GM23338 (cell line): ENCODE measurements at regions not wholly inside any gene's neighbourhood (a gene's known extent, or its start where the extent isn't known, plus 50 kb on each side); places are given as distances from the start of the nearest gene placed in this dataset.

Source experiments
- ATAC-seq: fragments of 200-7000 bp; cut with Tn5 transposase; 3 replicates; pipeline ENCODE4 v1.9.1; 2020
- DNase-seq: peaks from one replicate; pipeline ENCODE4 v3.0.0-alpha.2; 2015; ENCODE audit warnings: low spot score
- H2AFZ ChIP-seq: fragments of 200-600 bp; sonication (generic); 2 replicates; pipeline ENCODE4 v1.8.0; 2016; ENCODE audit warnings: antibody characterized with exemption, mild to moderate bottlenecking, moderate library complexity
- H3F3A ChIP-seq: fragments of 200-600 bp; sonication (generic); replicated peaks from 2 replicates; pipeline ENCODE4 v1.8.0; 2017; ENCODE audit warnings: antibody characterized with exemption, mixed run types, low read depth
- H3K27ac ChIP-seq: fragments of 200-600 bp; sonication (generic); 2 replicates; pipeline ENCODE4 v1.6.1; 2016; ENCODE audit warnings: low read depth
- H3K27me3 ChIP-seq: fragments of 200-600 bp; sonication (generic); 2 replicates; pipeline ENCODE4 v1.8.0; 2016; ENCODE audit warnings: mild to moderate bottlenecking, mixed run types, moderate library complexity; ENCODE audit not compliant: insufficient read depth
- H3K36me3 ChIP-seq: fragments of 200-600 bp; sonication (generic); 2 replicates; pipeline ENCODE4 v1.8.0; 2016; ENCODE audit warnings: mild to moderate bottlenecking; ENCODE audit not compliant: insufficient read depth
- H3K4me1 ChIP-seq: fragments of 200-600 bp; sonication (generic); 2 replicates; pipeline ENCODE4 v1.8.0; 2016; ENCODE audit warnings: mild to moderate bottlenecking, moderate library complexity; ENCODE audit not compliant: insufficient read depth
- H3K4me2 ChIP-seq: fragments of 200-600 bp; sonication (generic); 2 replicates; pipeline ENCODE4 v1.7.1; 2017; ENCODE audit warnings: mixed run types
- H3K4me3 ChIP-seq: fragments of 200-600 bp; sonication (generic); 2 replicates; pipeline ENCODE4 v1.6.1; 2016; ENCODE audit warnings: mixed run types
- H3K79me2 ChIP-seq: fragments of 200-600 bp; sonication (generic); replicated peaks from 2 replicates; pipeline ENCODE4 v1.8.0; 2017; ENCODE audit warnings: mild to moderate bottlenecking; ENCODE audit not compliant: insufficient read depth
- H3K9me2 ChIP-seq: fragments of 200-600 bp; sonication (generic); 2 replicates; pipeline ENCODE4 v1.8.0; 2017; ENCODE audit not compliant: insufficient read depth
- H4K20me1 ChIP-seq: fragments of 200-600 bp; sonication (generic); replicated peaks from 2 replicates; pipeline ENCODE4 v1.8.0; 2017; ENCODE audit warnings: mild to moderate bottlenecking; ENCODE audit not compliant: insufficient read depth
- H3K27ac Mint-ChIP-seq: 2 replicates; pipeline ENCODE4 v1.8.0; 2020; ENCODE audit warnings: inconsistent platforms, mild to moderate bottlenecking, moderate library complexity, mixed read lengths
- H3K27me3 Mint-ChIP-seq: 3 replicates; pipeline ENCODE4 v1.8.0; 2022; ENCODE audit warnings: low read depth, mild to moderate bottlenecking, moderate library complexity, mixed read lengths, inconsistent platforms; ENCODE audit not compliant: insufficient read depth, poor library complexity
- H3K36me3 Mint-ChIP-seq: 3 replicates; pipeline ENCODE4 v1.8.0; 2021; ENCODE audit warnings: low read depth, mild to moderate bottlenecking, inconsistent platforms, moderate library complexity, mixed read lengths
- H3K4me1 Mint-ChIP-seq: 3 replicates; pipeline ENCODE4 v1.8.0; 2020; ENCODE audit warnings: mild to moderate bottlenecking, inconsistent platforms, mixed read lengths
- H3K4me3 Mint-ChIP-seq: 3 replicates; pipeline ENCODE4 v1.8.0; 2021; ENCODE audit warnings: moderate library complexity, mild to moderate bottlenecking, inconsistent platforms, mixed read lengths
- H3K9me3 Mint-ChIP-seq: 3 replicates; pipeline ENCODE4 v1.8.0; 2020; ENCODE audit warnings: moderate library complexity, mild to moderate bottlenecking, inconsistent platforms, mixed read lengths
- CREB1 ChIP-seq: fragments of 250-450 bp; sonication (Bioruptor Pico); IDR thresholded peaks from 2 replicates; pipeline ENCODE4 v1.5.0; 2020; ENCODE audit warnings: low read depth, mild to moderate bottlenecking, moderate library complexity
- CTCF ChIP-seq, 2 experiments: fragments of 200-600 bp in 1 of 2; sonication (generic) in 1 of 2; conservative IDR thresholded peaks; 2 replicates each; pipeline versions ENCODE4 v1.5.1 to v1.6.1; 2016 to 2017; ENCODE audit warnings: antibody characterized with exemption in 2 of 2, low read depth in 2 of 2, mild to moderate bottlenecking in 2 of 2, moderate library complexity in 1 of 2
- ETS1 ChIP-seq: IDR thresholded peaks from 2 replicates; pipeline ENCODE4 v1.6.1; 2016; ENCODE audit warnings: antibody characterized with exemption
- EZH2 ChIP-seq: fragments of 200-600 bp; sonication (generic); IDR thresholded peaks from one replicate; pipeline ENCODE4 v1.8.0; 2017; ENCODE audit warnings: antibody characterized with exemption, mild to moderate bottlenecking, low read depth; ENCODE audit not compliant: unreplicated experiment
- EZH2phosphoT487 ChIP-seq: fragments of 200-600 bp; sonication (generic); IDR thresholded peaks from one replicate; pipeline ENCODE4 v1.8.1; 2018; ENCODE audit warnings: antibody characterized with exemption; ENCODE audit not compliant: unreplicated experiment
- JUNB ChIP-seq: IDR thresholded peaks from one replicate; pipeline ENCODE4 v1.6.1; 2016; ENCODE audit warnings: antibody characterized with exemption; ENCODE audit not compliant: unreplicated experiment
- NANOG ChIP-seq: IDR thresholded peaks from 2 replicates; pipeline ENCODE4 v1.6.1; 2016; ENCODE audit warnings: antibody characterized with exemption, borderline replicate concordance
- POLR2AphosphoS5 ChIP-seq: IDR thresholded peaks from 2 replicates; pipeline ENCODE4 v1.6.1; 2016; ENCODE audit warnings: antibody characterized with exemption, low read depth
- REST ChIP-seq: IDR thresholded peaks from one replicate; pipeline ENCODE4 v1.6.1; 2018; ENCODE audit warnings: antibody characterized with exemption; ENCODE audit not compliant: unreplicated experiment
- STAT1 ChIP-seq: IDR thresholded peaks from one replicate; pipeline ENCODE4 v1.6.1; 2016; ENCODE audit warnings: antibody characterized with exemption; ENCODE audit not compliant: unreplicated experiment
- ZNF331 ChIP-seq: fragments of 250-450 bp; sonication (Bioruptor Pico); IDR thresholded peaks from 2 replicates; pipeline ENCODE4 v1.5.0; 2020; ENCODE audit warnings: low read depth, mild to moderate bottlenecking, moderate library complexity

- TF ChIP-seq ETS1 (no peak), STAT1 (no peak), ZNF331 (CRISPR knock-in tag) (no peak), CREB1 (no peak)
Observed at GRCh38 chr3:4063916-4064574, 239.1 kb upstream of the SETMAR start (continued).

- Histone ChIP-seq H3K4me2 (no peak overlapping the region), H4K20me1 (no peaks in the 10 kb centered on the region), H3K9me2 (peaks cover 14% of the 10 kb centered on the region; the same call in 1 of the 2 replicates), H3K4me3 (no peak overlapping the region), H3K27ac (no peak overlapping the region), H3F3A (no peaks in the 10 kb centered on the region), H2AFZ (no peak overlapping the region), H3K79me2 (no peaks in the 10 kb centered on the region), H3K36me3 (no peaks in the 10 kb centered on the region), H3K4me1 (peaks cover 33% of the 10 kb centered on the region), H3K27me3 (no peaks in the 10 kb centered on the region)
- Mint-ChIP-seq H3K27ac (no peak overlapping the region), H3K9me3 (peaks cover 79% of the 10 kb centered on the region), H3K27me3 (peaks cover 3% of the 10 kb centered on the region), H3K4me3 (no peak overlapping the region), H3K36me3 (no peaks in the 10 kb centered on the region; the same call in 1 of the 3 replicates), H3K4me1 (peaks cover 11% of the 10 kb centered on the region)
- no peak for ATAC-seq
- no peak for DNase-seq
- TF ChIP-seq REST (no peak), NANOG (no peak), ZNF331 (CRISPR knock-in tag) (no peak), CREB1 (no peak), JUNB (no peak), POLR2AphosphoS5 (no peak), STAT1 (no peak), EZH2 (no peak), ETS1 (no peak), EZH2phosphoT487 (no peak), CTCF (conservative IDR thresholded peaks at IDR 0.05; ENCODE audit: low read depth in 2 of 2) (no peak)
Observed at GRCh38 chr3:4065085-4065484, 238.1 kb upstream of the SETMAR start.
